PC-9 (cell line): ENCODE measurements at regions not wholly inside any gene's neighbourhood (a gene's known extent, or its start where the extent isn't known, plus 50 kb on each side); places are given as distances from the start of the nearest gene placed in this dataset.
"Not testable (repeated sequence)": the region's sequence is repeated elsewhere in the genome, so short reads cannot be mapped to it uniquely, and the experiment has no call there.

Experiments
- EZH2 ChIP-seq: fragments of 200-600 bp; sonication (generic); IDR thresholded peaks from 2 replicates; pipeline ENCODE4 v1.8.0; 2017; ENCODE audit warnings: antibody characterized with exemption, low read depth
- TF ChIP-seq, protein P1 (sequence below): fragments of 200-600 bp; sonication (generic); conservative IDR thresholded peaks from 2 replicates; pipeline ENCODE4 v1.6.1; 2017; ENCODE audit warnings: mixed run types, antibody characterized with exemption, mild to moderate bottlenecking, moderate library complexity

GRCh38 chr9:62931484-62931883 is 1741.6 kb downstream of the SPATA31A7 start:
- TF ChIP-seq, protein P1, sequence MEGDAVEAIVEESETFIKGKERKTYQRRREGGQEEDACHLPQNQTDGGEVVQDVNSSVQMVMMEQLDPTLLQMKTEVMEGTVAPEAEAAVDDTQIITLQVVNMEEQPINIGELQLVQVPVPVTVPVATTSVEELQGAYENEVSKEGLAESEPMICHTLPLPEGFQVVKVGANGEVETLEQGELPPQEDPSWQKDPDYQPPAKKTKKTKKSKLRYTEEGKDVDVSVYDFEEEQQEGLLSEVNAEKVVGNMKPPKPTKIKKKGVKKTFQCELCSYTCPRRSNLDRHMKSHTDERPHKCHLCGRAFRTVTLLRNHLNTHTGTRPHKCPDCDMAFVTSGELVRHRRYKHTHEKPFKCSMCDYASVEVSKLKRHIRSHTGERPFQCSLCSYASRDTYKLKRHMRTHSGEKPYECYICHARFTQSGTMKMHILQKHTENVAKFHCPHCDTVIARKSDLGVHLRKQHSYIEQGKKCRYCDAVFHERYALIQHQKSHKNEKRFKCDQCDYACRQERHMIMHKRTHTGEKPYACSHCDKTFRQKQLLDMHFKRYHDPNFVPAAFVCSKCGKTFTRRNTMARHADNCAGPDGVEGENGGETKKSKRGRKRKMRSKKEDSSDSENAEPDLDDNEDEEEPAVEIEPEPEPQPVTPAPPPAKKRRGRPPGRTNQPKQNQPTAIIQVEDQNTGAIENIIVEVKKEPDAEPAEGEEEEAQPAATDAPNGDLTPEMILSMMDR: not testable (repeated sequence)
- not testable (repeated sequence) for TF ChIP-seq EZH2
